ENCODE measurements at regions not wholly inside any gene's neighbourhood (a gene's known extent, or its start where the extent isn't known, plus 50 kb on each side); places are given as distances from the start of the nearest gene placed in this dataset.
"Not testable (repeated sequence)": the region's sequence is repeated elsewhere in the genome, so short reads cannot be mapped to it uniquely, and the experiment has no call there.

- no peak for DNase-seq (ENCODE audit: extremely low read depth, insufficient read length)
- Histone ChIP-seq H3K4me3 (replicated peaks; ENCODE audit: low read depth, low read length) (no peak overlapping the region), H3K36me3 (ENCODE audit: control insufficient read depth, insufficient read depth, low read length) (no peaks in the 10 kb centered on the region), H3K27me3 (replicated peaks; ENCODE audit: control insufficient read depth, insufficient read depth, low read length) (no peaks in the 10 kb centered on the region; the same call in 1 of the 2 replicates)
- TF ChIP-seq CTCF (IDR thresholded peaks at IDR 0.05; ENCODE audit: insufficient read depth, low read length, poor library complexity, severe bottlenecking), result no peak
Measured at GRCh38 chr2:21379140-21379539, 255.4 kb downstream of the TDRD15 start.

DNA sequence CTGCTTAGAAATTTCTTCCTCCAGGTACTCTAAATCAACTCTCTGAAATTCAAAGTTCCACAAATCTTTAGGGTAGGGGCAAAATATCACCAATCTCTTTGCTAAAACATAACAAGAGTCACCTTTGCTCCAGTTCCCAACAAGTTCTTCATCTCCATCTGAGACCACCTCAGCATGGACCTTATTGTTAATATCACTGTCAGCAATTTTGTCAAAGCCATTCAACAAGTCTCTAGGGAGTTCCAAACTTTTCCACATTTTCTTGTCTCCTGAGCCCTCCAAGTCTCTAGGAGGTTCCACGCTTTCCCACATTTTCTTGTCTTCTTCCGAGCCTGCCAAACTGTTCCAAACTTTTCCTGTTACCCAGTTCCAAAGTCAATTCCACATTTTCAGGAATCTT, 255.9 kb downstream of the TDRD15 start:
- H3K27me3 ChIP-seq (replicated peaks; ENCODE audit: control insufficient read depth, insufficient read depth, low read length); H3K36me3 ChIP-seq (ENCODE audit: control insufficient read depth, insufficient read depth, low read length): not testable (repeated sequence)

DNA sequence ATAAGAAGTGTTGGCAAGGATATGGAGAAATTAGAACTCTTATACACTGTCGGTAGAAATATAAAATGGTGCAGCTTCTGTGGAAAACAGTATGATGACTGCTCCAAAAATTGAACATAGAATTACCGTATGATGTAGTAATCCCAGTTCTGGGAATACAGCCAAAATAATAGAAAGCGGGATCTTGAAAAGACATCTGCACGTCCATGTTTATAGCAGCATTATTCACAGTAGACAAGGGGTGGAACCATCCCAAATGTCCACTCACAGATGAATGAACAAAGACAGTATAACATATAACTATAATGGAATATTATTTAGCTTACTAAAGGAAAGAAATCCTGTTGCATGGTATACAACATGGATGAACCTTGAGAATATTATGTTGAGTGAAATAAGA, 257.7 kb downstream of the TDRD15 start:
- H3K27me3 ChIP-seq (replicated peaks; ENCODE audit: control insufficient read depth, insufficient read depth, low read length), result no peaks in the 10 kb centered on the region; the same call in 1 of the 2 replicates
- DNase-seq (ENCODE audit: extremely low read depth, insufficient read length), result no peak
- no peak overlapping the region for H3K4me3 ChIP-seq (replicated peaks; ENCODE audit: low read depth, low read length)
- TF ChIP-seq CTCF (IDR thresholded peaks at IDR 0.05; ENCODE audit: insufficient read depth, low read length, poor library complexity, severe bottlenecking), result no peak
- no peaks in the 10 kb centered on the region for H3K36me3 ChIP-seq (ENCODE audit: control insufficient read depth, insufficient read depth, low read length)

More for the DNA sequence above, 255.9 kb downstream of the TDRD15 start:
- not testable (repeated sequence) for H3K4me3 ChIP-seq (replicated peaks; ENCODE audit: low read depth, low read length); DNase-seq (ENCODE audit: extremely low read depth, insufficient read length)

GRCh38 chr2:21382701-21383520, 259.1 kb downstream of the TDRD15 start:
- H3K27me3 ChIP-seq (replicated peaks; ENCODE audit: control insufficient read depth, insufficient read depth, low read length), result no peaks in the 10 kb centered on the region
- no peaks in the 10 kb centered on the region for H3K36me3 ChIP-seq (ENCODE audit: control insufficient read depth, insufficient read depth, low read length)
- no peak overlapping the region for H3K4me3 ChIP-seq (replicated peaks; ENCODE audit: low read depth, low read length)
- TF ChIP-seq CTCF (IDR thresholded peaks at IDR 0.05; ENCODE audit: insufficient read depth, low read length, poor library complexity, severe bottlenecking), result no peak
- DNase-seq (ENCODE audit: extremely low read depth, insufficient read length), result no peak

DNA sequence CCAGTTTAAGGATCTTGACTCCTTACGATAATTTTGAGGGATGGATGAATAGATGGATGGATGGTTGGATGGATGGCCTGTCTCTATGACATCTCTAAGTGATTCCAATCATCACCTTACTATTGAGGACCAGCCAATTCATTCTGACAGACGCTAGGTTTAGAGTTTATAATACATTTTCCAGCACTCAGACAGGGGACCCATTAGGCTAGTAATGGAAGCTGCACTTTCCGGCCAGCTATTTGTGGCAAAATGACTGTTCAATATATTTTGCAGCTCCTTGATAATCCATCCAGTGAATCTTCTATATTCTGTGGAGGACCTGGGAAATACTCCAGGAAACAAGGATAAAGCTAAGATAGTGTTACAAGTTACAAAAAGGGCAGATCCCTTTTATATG, 262.9 kb downstream of the TDRD15 start:
- H3K4me3 ChIP-seq (replicated peaks; ENCODE audit: low read depth, low read length), result no peak overlapping the region
- no peaks in the 10 kb centered on the region for H3K36me3 ChIP-seq (ENCODE audit: control insufficient read depth, insufficient read depth, low read length)
- no peak for DNase-seq (ENCODE audit: extremely low read depth, insufficient read length)
- no peaks in the 10 kb centered on the region; the same call in 1 of the 2 replicates for H3K27me3 ChIP-seq (replicated peaks; ENCODE audit: control insufficient read depth, insufficient read depth, low read length)
- no peak for TF ChIP-seq CTCF (IDR thresholded peaks at IDR 0.05; ENCODE audit: insufficient read depth, low read length, poor library complexity, severe bottlenecking)

DNA sequence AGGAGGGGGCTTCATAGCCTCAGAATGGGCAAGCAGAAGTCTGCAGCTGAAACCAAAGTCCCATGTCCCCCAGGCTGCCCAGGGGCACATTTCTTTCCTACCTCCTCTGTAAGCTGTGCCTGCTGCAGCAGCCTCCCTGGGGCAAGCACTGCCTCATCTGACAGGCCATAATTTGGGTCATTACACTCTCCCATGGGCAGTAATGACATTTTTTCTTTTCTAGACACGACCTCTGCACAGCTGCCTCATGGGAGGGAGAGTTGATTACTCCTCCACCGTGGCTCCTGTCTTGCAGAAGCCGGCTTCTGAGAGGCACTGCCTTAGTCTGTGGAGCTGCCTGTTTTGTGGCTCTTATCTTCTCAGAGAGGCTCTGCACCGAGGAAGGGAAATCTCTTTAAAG, 268.9 kb downstream of the TDRD15 start:
- no peak for DNase-seq (ENCODE audit: extremely low read depth, insufficient read length)
- TF ChIP-seq CTCF (IDR thresholded peaks at IDR 0.05; ENCODE audit: insufficient read depth, low read length, poor library complexity, severe bottlenecking), result no peak
- Histone ChIP-seq H3K4me3 (replicated peaks; ENCODE audit: low read depth, low read length) (no peak overlapping the region), H3K36me3 (ENCODE audit: control insufficient read depth, insufficient read depth, low read length) (no peaks in the 10 kb centered on the region), H3K27me3 (replicated peaks; ENCODE audit: control insufficient read depth, insufficient read depth, low read length) (no peaks in the 10 kb centered on the region; the same call in 1 of the 2 replicates)
